ENCODE measurements at regions not wholly inside any gene's neighbourhood (a gene's known extent, or its start where the extent isn't known, plus 50 kb on each side); places are given as distances from the start of the nearest gene placed in this dataset.

DNA sequence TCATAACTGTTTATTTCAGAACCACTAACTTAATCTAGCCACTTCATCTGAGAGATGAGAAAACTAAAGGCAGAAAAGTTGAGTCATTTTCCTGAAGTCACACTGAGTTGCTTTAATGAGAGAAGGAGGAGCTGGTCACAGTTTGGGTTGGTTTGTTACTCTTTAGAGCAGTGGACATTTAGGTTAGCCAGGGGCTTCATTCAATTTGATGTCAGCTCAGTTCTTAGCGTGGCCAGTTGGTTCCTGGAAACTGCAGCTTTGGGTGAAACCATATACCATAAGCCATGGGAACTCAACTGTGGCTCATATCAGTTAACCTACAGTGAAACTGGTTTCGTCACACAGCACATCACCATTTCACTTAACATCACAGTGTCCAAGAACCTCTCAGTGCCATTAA, 59.2 kb upstream of the ADORA2B start:
- TF ChIP-seq HMGXB4 (CRISPR knock-in tag; IDR thresholded peaks at IDR 0.05; ENCODE audit: borderline replicate concordance in 1 of 2, low read depth in 1 of 2) = no peak
- no peak for TF ChIP-seq TERF1 (CRISPR knock-in tag; IDR thresholded peaks at IDR 0.05)
